GM12878 (cell line): ENCODE measurements at regions not wholly inside any gene's neighbourhood (a gene's known extent, or its start where the extent isn't known, plus 50 kb on each side); places are given as distances from the start of the nearest gene placed in this dataset.
A peak's percentile ranks its signal among the peaks of the same experiment; 100 is the strongest.

Source experiments
- ATAC-seq: fragments of 200-7000 bp; cut with Tn5 transposase; 3 replicates; pipeline ENCODE4 v1.9.1; 2020; ENCODE audit warnings: mild to moderate bottlenecking, moderate library complexity
- BruUV-seq: library from RNA; stranded (reverse); fragments of 400-500 nt; replicated peaks from 2 replicates; lab custom pipeline; 2021; lab: Mats Ljungman, UMichigan
- CTCF ChIA-PET: fragments of 300-600 bp; sonication (Branson Sonifier 250); formaldehyde crosslinking; extraction: SDS; loops from one replicate; lab custom pipeline; 2021; ENCODE audit warnings: inconsistent platforms; lab: Yijun Ruan, JAX
- POLR2A ChIA-PET: fragments of 350-600 bp; formaldehyde crosslinking; extraction: SDS; loops from one replicate; lab custom pipeline; 2021; ENCODE audit warnings: inconsistent platforms; lab: Charles Lee
- RAD21 ChIA-PET: fragments of 300-600 bp; sonication (Branson Sonifier 250); formaldehyde crosslinking; loops from one replicate; lab custom pipeline; 2023; ENCODE audit warnings: antibody characterized with exemption; ENCODE audit not compliant: unreplicated experiment; lab: Charles Lee
- SMC1A ChIA-PET: fragments of 300-600 bp; sonication (Branson Sonifier 250); formaldehyde crosslinking; loops from one replicate; lab custom pipeline; 2023; ENCODE audit not compliant: unreplicated experiment, uncharacterized antibody; lab: Charles Lee
- DNase-seq: peaks from one replicate; pipeline ENCODE4 v3.0.0-alpha.2; 2011; ENCODE audit warnings: low read depth, low spot score
- FAIRE-seq: peaks from 3 replicates; lab custom pipeline; 2011; peaks lifted over from hg19 to GRCh38; lab: Jason Lieb, UNC
- H2AFZ ChIP-seq: 2 replicates; pipeline ENCODE4 v1.6.0; 2011; ENCODE audit warnings: low read depth, low read length, control low read depth; ENCODE audit not compliant: control insufficient read depth
- H3K27ac ChIP-seq: 2 replicates; pipeline ENCODE4 v1.5.1; 2011; ENCODE audit warnings: control low read depth; ENCODE audit not compliant: control insufficient read depth, insufficient read depth
- H3K27me3 ChIP-seq, 2 experiments: replicated peaks in 1 of 2; 2 replicates each; pipeline versions ENCODE4 v1.6.0 to v1.6.1; 2011; ENCODE audit warnings: low read length in 1 of 2; ENCODE audit not compliant: control insufficient read depth in 2 of 2, insufficient read depth in 2 of 2
- H3K36me3 ChIP-seq, 2 experiments: 2 replicates each; pipeline ENCODE4 v1.5.1; 2011; ENCODE audit warnings: low read length in 1 of 2; ENCODE audit not compliant: control insufficient read depth in 2 of 2, insufficient read depth in 2 of 2
- H3K4me1 ChIP-seq: 2 replicates; pipeline ENCODE4 v1.6.1; 2011; ENCODE audit warnings: mild to moderate bottlenecking, low read length, moderate library complexity, mixed read lengths; ENCODE audit not compliant: control insufficient read depth, insufficient read depth
- H3K4me2 ChIP-seq: 2 replicates; pipeline ENCODE4 v1.6.0; 2011; ENCODE audit warnings: control low read depth; ENCODE audit not compliant: control insufficient read depth, insufficient read depth
- H3K4me3 ChIP-seq: fragments of 200-600 bp; sonication (generic); 2 replicates; pipeline ENCODE4 v1.5.1; 2016
- H3K79me2 ChIP-seq: 2 replicates; pipeline ENCODE4 v1.6.0; 2011; ENCODE audit warnings: low read length; ENCODE audit not compliant: control insufficient read depth, insufficient read depth
- H3K9ac ChIP-seq: 2 replicates; pipeline ENCODE4 v1.8.0; 2011; ENCODE audit warnings: low read length, control low read depth, mixed read lengths; ENCODE audit not compliant: control insufficient read depth, insufficient read depth
- H3K9me3 ChIP-seq: replicated peaks from 3 replicates; pipeline ENCODE4 v1.5.1; 2011; ENCODE audit warnings: mild to moderate bottlenecking, low read length; ENCODE audit not compliant: control insufficient read depth, insufficient read depth
- H4K20me1 ChIP-seq: 2 replicates; pipeline ENCODE4 v1.6.0; 2011; ENCODE audit not compliant: control insufficient read depth, insufficient read depth
- EZH2 ChIP-seq: IDR thresholded peaks from 2 replicates; pipeline ENCODE4 v1.6.1; 2012; ENCODE audit warnings: low read depth, mild to moderate bottlenecking, control low read depth, inconsistent platforms, low read length, borderline replicate concordance; ENCODE audit not compliant: control insufficient read depth
- GATAD2B ChIP-seq: fragments of 450-650 bp; conservative IDR thresholded peaks from 2 replicates; pipeline ENCODE4 v1.6.1; 2017; ENCODE audit warnings: low read depth, mild to moderate bottlenecking, moderate library complexity
- RAD21 ChIP-seq: IDR thresholded peaks from 2 replicates; pipeline ENCODE4 v1.6.1; 2011; ENCODE audit warnings: mild to moderate bottlenecking, low read depth, low read length, moderate library complexity; ENCODE audit not compliant: insufficient read depth
- SMC3 ChIP-seq: IDR thresholded peaks from 2 replicates; pipeline ENCODE4 v1.6.1; 2011; ENCODE audit warnings: low read length, improper control_type of control experiment, borderline replicate concordance
- ZBED1 ChIP-seq: IDR thresholded peaks from 2 replicates; pipeline ENCODE4 v1.6.1; 2016; ENCODE audit warnings: borderline replicate concordance
- WGBS: methylation state at CpG from one replicate; pipeline ENCODE4 v1.1.6; 2016; ENCODE audit warnings: low lambda C conversion rate; ENCODE audit not compliant: insufficient replicate concordance, insufficient coverage; ENCODE audit errors: missing lambda C conversion rate; 5-methylcytosine and 5-hydroxymethylcytosine counted together
- in situ Hi-C: fragments of 300-500 bp; cut with MboI; formaldehyde crosslinking; loops from 9 replicates; pipeline ENCODE4 v1.14.3; 2018; ENCODE audit warnings: mixed read lengths
- intact Hi-C: fragments of 100-400 bp; cut with micrococcal nuclease; formaldehyde crosslinking; loops from one replicate; pipeline ENCODE4 v1.14.2; 2022; ENCODE audit not compliant: unreplicated experiment
- TF ChIP-seq, protein P1 (sequence below), 3 experiments: IDR thresholded peaks in 2 of 3; conservative IDR thresholded peaks in 1 of 3; 2 replicates each; pipeline ENCODE4 v1.5.1; 2011; ENCODE audit warnings: low read depth in 3 of 3, low read length in 3 of 3, mild to moderate bottlenecking in 3 of 3, control low read depth in 2 of 3, moderate library complexity in 2 of 3, inconsistent platforms in 1 of 3, mixed read lengths in 1 of 3; ENCODE audit not compliant: control insufficient read depth in 2 of 3, insufficient read depth in 1 of 3; ENCODE audit errors: extremely low read depth in 1 of 3

DNA sequence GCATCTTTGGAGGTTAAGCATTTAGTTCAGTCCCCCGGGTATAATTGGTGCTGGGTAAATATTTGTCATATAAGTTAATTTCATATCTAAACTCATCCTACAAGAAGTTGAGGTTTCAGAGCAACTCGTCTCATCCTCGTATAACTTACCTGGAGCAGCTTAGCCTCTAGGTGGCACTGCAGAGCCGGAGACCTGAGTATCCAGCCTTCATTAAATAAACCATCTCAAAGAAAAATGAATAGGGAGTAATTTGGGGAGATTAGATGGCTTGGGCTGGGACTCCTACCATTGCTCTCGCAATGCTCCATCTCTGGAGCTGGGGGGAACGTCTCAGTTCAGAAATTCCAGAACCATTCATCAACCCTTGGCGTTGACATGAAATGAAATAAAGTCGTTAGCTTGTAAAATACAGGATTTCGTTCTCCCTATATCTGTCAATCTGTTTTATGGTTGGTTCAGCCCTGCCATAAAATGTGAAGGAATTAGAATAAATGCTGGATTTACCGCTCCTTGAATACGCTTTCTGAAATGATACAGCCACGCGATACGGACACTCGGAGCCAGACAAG, 122.9 kb upstream of the TMEM132D start:
- H3K9ac ChIP-seq = no peak overlapping the region
- no peaks in the 10 kb centered on the region for H4K20me1 ChIP-seq
- H3K27ac ChIP-seq = no peak overlapping the region
- CTCF ChIA-PET = interaction anchor here (1.0 to 3.4 kb wide), 19 partner anchors 9 to 1767 kb away, joined by 3 to 18 read pairs (median 5); no protein-coding TSS in a partner anchor
- BruUV-seq = no TSS peak
- H3K4me3 ChIP-seq = no peak overlapping the region
- no peak for DNase-seq
- H3K9me3 ChIP-seq = no peaks in the 10 kb centered on the region
- RAD21 ChIA-PET = interaction anchor here (1.2 to 1.4 kb wide), 2 partner anchors 21 to 721 kb away, joined by 3 read pairs; no protein-coding TSS in a partner anchor
- intact Hi-C loops = loop anchor here (5.0 kb wide), 1 partner anchor 311 kb away; the partner anchor contains the start of gene PIWIL1
- no peak for TF ChIP-seq ZBED1
- TF ChIP-seq GATAD2B = no peak
- TF ChIP-seq, protein P1, sequence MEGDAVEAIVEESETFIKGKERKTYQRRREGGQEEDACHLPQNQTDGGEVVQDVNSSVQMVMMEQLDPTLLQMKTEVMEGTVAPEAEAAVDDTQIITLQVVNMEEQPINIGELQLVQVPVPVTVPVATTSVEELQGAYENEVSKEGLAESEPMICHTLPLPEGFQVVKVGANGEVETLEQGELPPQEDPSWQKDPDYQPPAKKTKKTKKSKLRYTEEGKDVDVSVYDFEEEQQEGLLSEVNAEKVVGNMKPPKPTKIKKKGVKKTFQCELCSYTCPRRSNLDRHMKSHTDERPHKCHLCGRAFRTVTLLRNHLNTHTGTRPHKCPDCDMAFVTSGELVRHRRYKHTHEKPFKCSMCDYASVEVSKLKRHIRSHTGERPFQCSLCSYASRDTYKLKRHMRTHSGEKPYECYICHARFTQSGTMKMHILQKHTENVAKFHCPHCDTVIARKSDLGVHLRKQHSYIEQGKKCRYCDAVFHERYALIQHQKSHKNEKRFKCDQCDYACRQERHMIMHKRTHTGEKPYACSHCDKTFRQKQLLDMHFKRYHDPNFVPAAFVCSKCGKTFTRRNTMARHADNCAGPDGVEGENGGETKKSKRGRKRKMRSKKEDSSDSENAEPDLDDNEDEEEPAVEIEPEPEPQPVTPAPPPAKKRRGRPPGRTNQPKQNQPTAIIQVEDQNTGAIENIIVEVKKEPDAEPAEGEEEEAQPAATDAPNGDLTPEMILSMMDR (IDR thresholded peaks at IDR 0.05 in 2 of 3, conservative IDR thresholded peaks at IDR 0.05 in 1 of 3; ENCODE audit: control insufficient read depth in 2 of 3, extremely low read depth in 1 of 3, insufficient read depth in 1 of 3, low read depth in 3 of 3, low read length in 3 of 3) = peak; percentile 57 to 70 (median 69)
- peak; percentile 39 for TF ChIP-seq RAD21
- peak; percentile 16; the same call in 1 of the 2 replicates for TF ChIP-seq SMC3
- TF ChIP-seq EZH2 = no peak
- H3K36me3 ChIP-seq = no peaks in the 10 kb centered on the region
- no peaks in the 10 kb centered on the region for H3K79me2 ChIP-seq
- 42% methylated on average over 15 of the region's 15 CpGs for WGBS
- POLR2A ChIA-PET = no interaction called here
- H3K4me1 ChIP-seq = no peaks in the 10 kb centered on the region
- H2AFZ ChIP-seq = no peak overlapping the region
- H3K4me2 ChIP-seq = no peak overlapping the region
- H3K27me3 ChIP-seq = no peaks in the 10 kb centered on the region
- no peak for FAIRE-seq
- ATAC-seq = peak; percentile 64
- SMC1A ChIA-PET = interaction anchor here (1.0 to 1.5 kb wide), 2 partner anchors 78 to 721 kb away, joined by 3 read pairs; no protein-coding TSS in a partner anchor
- in situ Hi-C loops = no loop called here
